ENCODE measurements at regions not wholly inside any gene's neighbourhood (a gene's known extent, or its start where the extent isn't known, plus 50 kb on each side); places are given as distances from the start of the nearest gene placed in this dataset.

DNA sequence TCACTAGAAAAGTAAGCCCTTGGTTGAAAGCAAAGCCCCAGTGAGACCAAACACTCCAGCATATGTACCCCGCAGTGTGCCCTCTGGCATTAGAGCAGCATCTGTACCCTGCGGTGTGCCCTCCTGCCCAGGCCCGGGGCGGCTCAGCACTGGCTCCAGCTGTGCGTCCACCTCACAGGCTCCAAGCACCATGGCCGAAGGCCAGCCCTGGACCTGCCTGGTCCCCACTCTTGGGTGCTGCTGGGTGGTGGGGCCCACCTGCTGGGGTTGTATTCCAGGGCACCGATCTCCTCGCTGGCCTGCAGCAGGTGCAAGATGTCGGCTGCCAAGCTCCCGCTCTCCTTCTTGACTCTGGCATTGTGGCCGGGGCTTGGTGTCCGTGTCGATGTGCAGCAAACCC is 230.2 kb downstream of the TUBA3C start:
- no peak for DNase-seq
- Histone ChIP-seq H3K36me3 (ENCODE audit: control insufficient read depth, insufficient read depth, low read length) (no peaks in the 10 kb centered on the region), H3K4me3 (ENCODE audit: low read length) (no peak overlapping the region), H3K4me1 (ENCODE audit: control insufficient read depth, insufficient read depth, low read length) (no peaks in the 10 kb centered on the region), H3K27ac (ENCODE audit: low read length) (no peak overlapping the region), H3K9me3 (ENCODE audit: control insufficient read depth, low read depth, low read length) (peaks cover 59% of the 10 kb centered on the region), H3K27me3 (ENCODE audit: control insufficient read depth, insufficient read depth, low read length) (no peaks in the 10 kb centered on the region)
- WGBS (ENCODE audit: insufficient coverage, low lambda C conversion rate), result no CpG with 5 or more reads among the region's 13 CpGs

DNA sequence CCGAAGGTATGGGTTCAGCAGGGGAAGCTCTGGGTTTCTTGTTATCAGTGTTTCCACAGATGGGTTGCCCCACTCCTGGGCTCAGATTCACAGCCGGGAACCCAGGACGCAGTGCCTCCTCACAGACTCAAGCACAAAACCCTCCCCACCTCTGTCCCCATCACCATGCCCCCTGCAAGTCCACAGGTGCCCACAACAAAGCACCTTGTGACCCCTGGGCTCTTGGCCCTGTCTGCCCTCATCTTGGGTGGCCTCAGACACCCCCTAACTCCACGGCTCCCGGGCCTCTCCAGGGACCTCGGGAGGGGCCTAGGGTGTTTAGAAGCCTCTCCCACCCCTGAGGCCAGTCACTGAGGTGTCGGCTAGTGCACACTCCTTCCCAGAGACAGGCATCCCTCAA is 231.7 kb downstream of the TUBA3C start:
- Histone ChIP-seq H3K9me3 (ENCODE audit: control insufficient read depth, low read depth, low read length) (peaks cover 49% of the 10 kb centered on the region), H3K4me3 (ENCODE audit: low read length) (no peak overlapping the region), H3K27me3 (ENCODE audit: control insufficient read depth, insufficient read depth, low read length) (no peaks in the 10 kb centered on the region), H3K4me1 (ENCODE audit: control insufficient read depth, insufficient read depth, low read length) (no peaks in the 10 kb centered on the region), H3K27ac (ENCODE audit: low read length) (no peak overlapping the region), H3K36me3 (ENCODE audit: control insufficient read depth, insufficient read depth, low read length) (no peaks in the 10 kb centered on the region)
- DNase-seq, result no peak
- WGBS (ENCODE audit: insufficient coverage, low lambda C conversion rate), result no CpG with 5 or more reads among the region's 7 CpGs

DNA sequence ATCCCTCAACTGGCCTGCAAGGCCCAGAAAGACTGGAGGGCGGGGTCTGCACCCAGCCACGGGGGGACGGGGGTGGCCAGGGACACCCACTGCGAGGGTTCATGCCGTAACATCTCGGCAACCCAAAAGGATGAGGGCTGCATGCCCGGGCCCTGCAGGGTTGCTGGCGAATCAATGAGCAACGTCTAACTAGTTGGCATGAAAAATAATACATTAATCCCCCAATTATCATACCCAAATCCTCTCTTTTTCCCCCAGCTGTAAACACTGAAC is 232.2 kb downstream of the TUBA3C start:
- H3K9me3 ChIP-seq (ENCODE audit: control insufficient read depth, low read depth, low read length), result peaks cover 50% of the 10 kb centered on the region
- H3K4me3 ChIP-seq (ENCODE audit: low read length), result no peak overlapping the region
- H3K27ac ChIP-seq (ENCODE audit: low read length), result no peak overlapping the region

DNA sequence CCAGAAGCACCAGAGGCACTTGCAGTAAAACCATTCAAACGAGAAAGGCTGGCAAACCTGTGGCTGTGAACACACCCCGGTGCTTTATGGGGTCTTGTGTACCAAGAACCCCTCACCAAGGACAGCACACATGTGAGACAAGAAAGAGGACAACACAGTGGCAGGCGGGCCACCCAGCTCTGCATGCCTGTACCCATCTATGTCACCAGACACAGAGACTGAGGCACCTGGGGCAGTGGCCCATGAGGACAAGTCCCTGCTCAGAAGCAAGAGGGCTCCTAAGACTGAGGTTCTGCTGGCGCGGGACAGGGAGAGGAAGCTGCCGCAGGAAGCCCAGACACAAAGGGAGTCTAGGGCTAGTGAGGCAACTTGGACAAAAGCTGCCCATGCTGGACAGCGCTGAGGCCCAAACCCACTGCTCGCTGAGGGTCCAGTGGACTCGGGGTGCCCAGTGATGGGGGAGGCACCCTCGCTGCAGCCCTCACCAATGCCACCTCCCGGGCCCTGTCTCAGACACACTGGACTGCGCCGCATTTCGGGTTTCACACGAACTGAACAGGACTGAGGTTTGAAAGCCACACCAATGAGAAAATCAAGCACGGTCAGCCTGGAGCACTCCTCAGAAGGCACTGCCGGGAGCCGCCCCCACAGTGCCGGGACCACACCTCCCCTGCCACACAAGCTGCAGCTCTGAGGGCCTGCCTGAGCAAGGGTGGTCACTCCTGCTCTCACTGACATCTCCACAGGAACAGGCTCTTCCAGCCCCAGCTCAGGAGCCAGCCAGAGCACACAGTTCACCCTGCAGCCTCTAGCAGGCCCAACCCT is 232.7 kb downstream of the TUBA3C start:
- no peak for DNase-seq
- peaks cover 50% of the 10 kb centered on the region for H3K9me3 ChIP-seq (ENCODE audit: control insufficient read depth, low read depth, low read length)
- WGBS (ENCODE audit: insufficient coverage, low lambda C conversion rate), result no CpG with 5 or more reads among the region's 19 CpGs

More for the DNA sequence above, 232.2 kb downstream of the TUBA3C start:
- DNase-seq, result no peak
- Histone ChIP-seq H3K27me3 (ENCODE audit: control insufficient read depth, insufficient read depth, low read length) (no peaks in the 10 kb centered on the region), H3K36me3 (ENCODE audit: control insufficient read depth, insufficient read depth, low read length) (no peaks in the 10 kb centered on the region), H3K4me1 (ENCODE audit: control insufficient read depth, insufficient read depth, low read length) (no peaks in the 10 kb centered on the region)
- WGBS (ENCODE audit: insufficient coverage, low lambda C conversion rate), result 80% methylated on average over 1 of the region's 9 CpGs

DNA sequence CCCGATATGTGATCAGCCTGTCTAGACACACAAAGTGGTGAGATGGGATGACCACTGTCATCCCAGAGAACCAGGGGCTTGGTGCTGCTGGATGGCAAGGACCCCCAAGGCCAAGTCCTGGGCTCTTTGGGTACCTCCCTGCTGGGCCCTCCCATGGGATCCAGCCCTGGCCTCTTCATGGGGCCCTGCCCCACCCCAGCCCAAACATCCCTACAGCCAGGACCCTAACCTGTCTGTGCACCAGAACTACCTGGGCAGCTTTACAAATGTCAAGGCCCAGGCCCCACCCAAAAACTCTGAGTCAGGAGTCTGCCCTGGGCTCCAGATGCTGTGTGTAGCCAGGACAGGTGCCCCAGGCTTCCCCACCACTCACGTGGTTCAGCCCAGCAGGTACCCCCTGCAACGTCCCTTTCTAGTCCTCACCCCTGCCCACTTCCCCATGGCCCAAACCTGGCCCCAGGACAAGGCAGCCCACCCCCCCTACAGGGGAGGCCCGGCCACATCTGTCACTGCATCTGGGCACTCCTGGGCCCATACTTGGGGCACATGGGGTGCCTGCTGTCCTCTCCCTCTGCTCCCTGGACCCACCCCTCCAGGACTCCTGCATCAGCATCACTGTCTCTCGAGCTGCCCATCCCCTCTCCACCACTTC is 233.5 kb downstream of the TUBA3C start:
- no peak for DNase-seq
- Histone ChIP-seq H3K4me3 (ENCODE audit: low read length) (no peak overlapping the region), H3K36me3 (ENCODE audit: control insufficient read depth, insufficient read depth, low read length) (no peaks in the 10 kb centered on the region), H3K27ac (ENCODE audit: low read length) (no peak overlapping the region), H3K4me1 (ENCODE audit: control insufficient read depth, insufficient read depth, low read length) (no peaks in the 10 kb centered on the region), H3K9me3 (ENCODE audit: control insufficient read depth, low read depth, low read length) (peaks cover 57% of the 10 kb centered on the region), H3K27me3 (ENCODE audit: control insufficient read depth, insufficient read depth, low read length) (no peaks in the 10 kb centered on the region)
- no CpG with 5 or more reads among the region's 5 CpGs for WGBS (ENCODE audit: insufficient coverage, low lambda C conversion rate)

More for the DNA sequence above, 232.7 kb downstream of the TUBA3C start:
- Histone ChIP-seq H3K27ac (ENCODE audit: low read length) (no peak overlapping the region), H3K36me3 (ENCODE audit: control insufficient read depth, insufficient read depth, low read length) (no peaks in the 10 kb centered on the region), H3K4me1 (ENCODE audit: control insufficient read depth, insufficient read depth, low read length) (no peaks in the 10 kb centered on the region), H3K4me3 (ENCODE audit: low read length) (no peak overlapping the region), H3K27me3 (ENCODE audit: control insufficient read depth, insufficient read depth, low read length) (no peaks in the 10 kb centered on the region)

DNA sequence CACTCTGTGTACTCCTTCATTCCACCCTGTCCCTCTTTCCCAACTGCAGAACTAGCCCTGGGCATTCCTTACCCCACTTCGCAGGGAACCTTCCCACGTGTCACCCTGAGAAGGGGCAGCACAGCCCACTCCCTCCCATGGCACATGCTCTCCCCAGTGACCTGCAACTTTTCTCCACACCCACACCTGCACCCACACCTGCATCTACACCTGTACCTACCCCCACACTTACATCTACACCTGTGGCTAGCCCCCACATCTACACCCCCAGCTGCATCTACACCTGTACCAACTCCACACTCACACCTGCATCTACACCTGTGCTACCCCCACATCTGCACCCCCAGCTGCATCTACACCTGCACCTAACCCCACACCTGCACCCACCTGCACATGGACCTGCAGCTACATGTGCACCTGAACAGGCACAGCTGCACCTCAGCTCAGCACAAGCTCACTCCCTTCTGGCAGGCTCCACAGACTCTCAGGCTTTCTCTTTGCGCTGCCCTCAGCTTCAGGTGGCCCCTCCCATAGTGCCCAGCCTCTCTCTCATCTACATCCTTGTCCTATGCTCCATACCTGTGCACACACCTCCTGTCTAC is 234.1 kb downstream of the TUBA3C start:
- H3K27ac ChIP-seq (ENCODE audit: low read length), result no peak overlapping the region
- H3K27me3 ChIP-seq (ENCODE audit: control insufficient read depth, insufficient read depth, low read length), result no peaks in the 10 kb centered on the region
- H3K4me3 ChIP-seq (ENCODE audit: low read length), result no peak overlapping the region
- no CpG with 5 or more reads among the region's 3 CpGs for WGBS (ENCODE audit: insufficient coverage, low lambda C conversion rate)
- H3K9me3 ChIP-seq (ENCODE audit: control insufficient read depth, low read depth, low read length), result peaks cover 52% of the 10 kb centered on the region
- no peaks in the 10 kb centered on the region for H3K4me1 ChIP-seq (ENCODE audit: control insufficient read depth, insufficient read depth, low read length)
- H3K36me3 ChIP-seq (ENCODE audit: control insufficient read depth, insufficient read depth, low read length), result no peaks in the 10 kb centered on the region
- DNase-seq, result no peak

DNA sequence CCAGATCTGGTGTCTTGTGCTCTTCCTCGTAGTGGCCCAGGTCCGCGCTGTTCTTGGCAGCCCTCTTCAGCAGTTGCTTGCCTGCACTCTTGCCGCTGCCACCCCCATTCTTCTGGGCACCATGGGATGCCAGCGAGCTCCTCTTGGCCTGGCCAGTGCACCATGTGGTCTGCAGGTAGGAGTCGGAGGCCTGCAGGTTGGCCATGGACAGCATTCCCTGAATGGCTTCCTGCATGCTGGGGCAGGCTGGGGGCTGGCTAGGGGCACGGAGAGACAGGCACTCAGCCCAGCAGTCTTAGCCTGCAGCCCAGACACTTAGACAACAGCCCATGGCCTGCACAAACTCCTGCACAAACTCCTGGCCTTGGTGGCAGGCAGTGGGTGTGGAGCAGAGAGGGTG is 234.9 kb downstream of the TUBA3C start:
- no peak overlapping the region for H3K27ac ChIP-seq (ENCODE audit: low read length)
- WGBS (ENCODE audit: insufficient coverage, low lambda C conversion rate), result no CpG with 5 or more reads among the region's 7 CpGs
- no peak overlapping the region for H3K4me3 ChIP-seq (ENCODE audit: low read length)
- no peaks in the 10 kb centered on the region for H3K27me3 ChIP-seq (ENCODE audit: control insufficient read depth, insufficient read depth, low read length)
- H3K4me1 ChIP-seq (ENCODE audit: control insufficient read depth, insufficient read depth, low read length), result no peaks in the 10 kb centered on the region
- H3K36me3 ChIP-seq (ENCODE audit: control insufficient read depth, insufficient read depth, low read length), result no peaks in the 10 kb centered on the region
- H3K9me3 ChIP-seq (ENCODE audit: control insufficient read depth, low read depth, low read length), result peaks cover 49% of the 10 kb centered on the region
- no peak for DNase-seq

DNA sequence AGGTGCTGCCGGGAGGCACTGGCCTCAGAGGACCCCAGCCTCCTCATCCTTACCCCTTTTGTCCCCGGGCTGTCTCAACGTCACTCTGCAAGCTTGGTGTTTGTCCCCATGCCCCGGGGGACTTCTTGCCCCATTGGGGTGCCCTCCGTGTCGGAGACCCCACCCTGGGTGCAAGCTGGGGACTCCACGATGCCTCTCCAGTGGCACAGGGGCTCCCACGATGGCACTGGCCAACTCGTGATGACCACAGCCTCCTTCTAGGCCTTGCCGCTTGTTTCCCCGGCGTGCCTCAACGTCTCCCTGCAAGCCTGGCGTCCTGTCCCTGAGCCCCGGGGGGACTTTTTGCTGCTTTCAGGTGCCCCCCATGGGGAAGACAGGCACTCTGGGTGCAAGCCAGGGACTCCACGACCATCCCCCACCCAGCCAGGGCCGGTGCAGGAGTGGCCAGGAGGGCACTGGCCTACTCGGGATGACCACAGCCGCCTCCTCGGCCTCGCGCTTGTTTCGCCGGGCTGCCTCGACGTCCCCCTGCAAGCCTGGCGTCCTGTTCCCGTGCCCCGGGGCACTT is 237.0 kb downstream of the TUBA3C start:
- H3K4me1 ChIP-seq (ENCODE audit: control insufficient read depth, insufficient read depth, low read length), result no peaks in the 10 kb centered on the region
- no peak overlapping the region for H3K4me3 ChIP-seq (ENCODE audit: low read length)
- H3K36me3 ChIP-seq (ENCODE audit: control insufficient read depth, insufficient read depth, low read length), result no peaks in the 10 kb centered on the region
- WGBS (ENCODE audit: insufficient coverage, low lambda C conversion rate), result no CpG with 5 or more reads among the region's 29 CpGs
- no peak overlapping the region for H3K27ac ChIP-seq (ENCODE audit: low read length)
- H3K27me3 ChIP-seq (ENCODE audit: control insufficient read depth, insufficient read depth, low read length), result no peaks in the 10 kb centered on the region
- DNase-seq, result no peak
- peaks cover 36% of the 10 kb centered on the region for H3K9me3 ChIP-seq (ENCODE audit: control insufficient read depth, low read depth, low read length)

DNA sequence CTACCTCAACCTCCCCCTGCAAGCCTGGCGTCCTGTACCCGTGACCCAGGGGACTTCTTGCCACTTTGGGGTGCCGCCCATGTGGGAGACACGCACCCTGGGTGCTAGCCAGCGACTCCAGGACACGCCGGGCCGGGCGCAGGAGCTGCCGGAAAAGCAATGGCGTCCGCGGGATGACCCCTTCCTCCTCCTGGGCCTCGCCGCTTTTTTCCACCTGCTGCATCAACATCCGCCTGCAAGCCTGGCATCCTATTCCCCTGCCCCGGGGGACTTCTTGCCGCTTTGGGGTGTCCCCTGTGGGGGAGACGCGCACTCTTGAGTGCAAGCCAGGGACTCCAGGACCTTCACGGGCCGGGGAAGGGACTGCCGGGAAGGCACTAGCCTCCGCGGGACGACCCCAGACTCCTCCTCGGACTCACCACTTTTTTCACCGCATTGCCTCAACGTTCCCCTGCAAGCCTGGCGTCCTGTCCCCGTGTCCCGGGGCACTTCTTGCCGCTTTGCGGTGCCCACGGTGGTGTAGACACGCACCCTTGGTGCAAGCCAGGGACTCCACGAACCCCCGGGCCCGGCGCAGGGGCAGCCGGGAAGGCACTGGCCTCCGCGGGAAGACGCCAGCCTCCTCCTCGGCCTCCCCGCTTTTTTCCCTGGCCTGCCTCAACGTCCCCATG is 237.8 kb downstream of the TUBA3C start:
- DNase-seq, result no peak
- Histone ChIP-seq H3K9me3 (ENCODE audit: control insufficient read depth, low read depth, low read length) (peaks cover 29% of the 10 kb centered on the region), H3K27me3 (ENCODE audit: control insufficient read depth, insufficient read depth, low read length) (no peaks in the 10 kb centered on the region), H3K4me3 (ENCODE audit: low read length) (no peak overlapping the region), H3K27ac (ENCODE audit: low read length) (no peak overlapping the region), H3K36me3 (ENCODE audit: control insufficient read depth, insufficient read depth, low read length) (no peaks in the 10 kb centered on the region), H3K4me1 (ENCODE audit: control insufficient read depth, insufficient read depth, low read length) (no peaks in the 10 kb centered on the region)
- 80% methylated on average over 1 of the region's 47 CpGs for WGBS (ENCODE audit: insufficient coverage, low lambda C conversion rate)

DNA sequence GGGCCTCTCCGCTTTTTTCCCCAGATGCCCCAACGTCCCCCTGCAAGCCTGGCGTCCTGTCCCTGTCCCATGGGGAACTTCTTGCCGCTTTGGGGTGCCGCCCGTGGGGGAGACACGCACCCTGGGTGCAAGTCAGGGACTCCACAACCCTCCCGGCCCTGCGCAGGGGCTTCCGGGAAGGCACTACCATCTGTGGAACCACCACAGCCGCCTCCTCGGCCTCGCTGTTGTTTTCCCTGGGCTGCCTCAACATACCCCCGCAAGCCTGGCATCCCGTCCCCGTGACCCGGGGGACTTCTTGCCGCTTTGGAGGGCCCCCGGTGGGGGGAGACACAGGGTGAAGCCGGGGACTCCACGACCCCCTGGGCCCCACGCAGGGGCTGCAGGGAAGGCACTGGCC is 238.4 kb downstream of the TUBA3C start:
- no peaks in the 10 kb centered on the region for H3K4me1 ChIP-seq (ENCODE audit: control insufficient read depth, insufficient read depth, low read length)
- H3K27me3 ChIP-seq (ENCODE audit: control insufficient read depth, insufficient read depth, low read length), result no peaks in the 10 kb centered on the region
- DNase-seq, result no peak
- no peak overlapping the region for H3K4me3 ChIP-seq (ENCODE audit: low read length)
- H3K27ac ChIP-seq (ENCODE audit: low read length), result no peak overlapping the region
- no CpG with 5 or more reads among the region's 22 CpGs for WGBS (ENCODE audit: insufficient coverage, low lambda C conversion rate)
- H3K9me3 ChIP-seq (ENCODE audit: control insufficient read depth, low read depth, low read length), result peaks cover 25% of the 10 kb centered on the region
- no peaks in the 10 kb centered on the region for H3K36me3 ChIP-seq (ENCODE audit: control insufficient read depth, insufficient read depth, low read length)
